NCI-H146 treated with DMSO at 0.1 percent for 48 hours (cell line): ENCODE measurements at regions not wholly inside any gene's neighbourhood (a gene's known extent, or its start where the extent isn't known, plus 50 kb on each side); places are given as distances from the start of the nearest gene placed in this dataset.
"Not testable (repeated sequence)": the region's sequence is repeated elsewhere in the genome, so short reads cannot be mapped to it uniquely, and the experiment has no call there.

Experiments used
- DNase-seq: peaks from one replicate; lab custom pipeline; 2025; ENCODE audit not compliant: unreplicated experiment; lab: John Stamatoyannopoulos, UW

GRCh38 chr2:17460371-17461086, 57.7 kb downstream of the RAD51AP2 start:
- DNase-seq = no peak

- no peak for DNase-seq
Observed at GRCh38 chr2:17455343-17455742, 62.9 kb downstream of the RAD51AP2 start.

DNA sequence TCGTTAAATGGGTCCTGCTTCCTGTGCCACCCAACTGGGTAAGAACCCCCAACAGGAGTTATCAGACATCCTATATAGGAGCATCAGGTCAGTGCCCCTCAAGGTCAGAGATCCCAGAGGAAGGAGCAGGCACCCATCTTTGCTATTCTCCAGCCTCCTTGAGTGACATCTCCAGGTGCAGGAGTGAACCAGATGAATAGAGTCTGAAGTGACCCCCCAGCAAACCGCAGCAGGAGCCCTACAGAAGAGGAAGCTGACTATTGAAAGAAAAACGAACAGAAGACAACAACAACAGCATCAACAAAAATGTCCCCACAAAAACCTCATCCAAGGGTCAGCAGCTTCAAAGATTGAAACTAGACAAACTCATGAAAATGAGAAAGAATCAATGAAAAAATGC, 72.0 kb downstream of the RAD51AP2 start:
- DNase-seq = not testable (repeated sequence)

GRCh38 chr2:17445744-17446143, 72.5 kb downstream of the RAD51AP2 start:
- DNase-seq = no peak

- no peak for DNase-seq
Observed at GRCh38 chr2:17442334-17442733, 75.9 kb downstream of the RAD51AP2 start.

DNA sequence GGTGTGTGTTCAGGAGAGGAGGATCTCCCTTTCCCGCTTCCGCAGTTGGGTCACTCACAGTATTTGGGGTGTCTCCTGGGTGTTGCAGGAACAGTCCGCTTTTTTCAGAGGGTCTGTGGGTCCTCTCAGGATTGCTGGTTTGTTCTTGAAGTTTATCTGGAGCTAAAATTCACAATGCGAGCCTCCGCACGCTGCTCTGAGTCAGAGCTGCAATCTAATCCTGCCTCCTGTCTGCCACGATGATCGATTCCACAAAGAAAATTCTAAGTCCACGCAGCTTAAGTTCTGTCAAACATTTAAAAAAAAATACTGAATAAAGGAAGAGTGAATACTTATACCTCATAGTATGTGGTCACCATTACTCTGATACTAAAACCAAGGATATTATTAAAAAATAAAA, 76.5 kb downstream of the RAD51AP2 start:
- peak; percentile 1 for DNase-seq

GRCh38 chr2:17441055-17441771, 77.0 kb downstream of the RAD51AP2 start:
- DNase-seq = peak; percentile 27

DNA sequence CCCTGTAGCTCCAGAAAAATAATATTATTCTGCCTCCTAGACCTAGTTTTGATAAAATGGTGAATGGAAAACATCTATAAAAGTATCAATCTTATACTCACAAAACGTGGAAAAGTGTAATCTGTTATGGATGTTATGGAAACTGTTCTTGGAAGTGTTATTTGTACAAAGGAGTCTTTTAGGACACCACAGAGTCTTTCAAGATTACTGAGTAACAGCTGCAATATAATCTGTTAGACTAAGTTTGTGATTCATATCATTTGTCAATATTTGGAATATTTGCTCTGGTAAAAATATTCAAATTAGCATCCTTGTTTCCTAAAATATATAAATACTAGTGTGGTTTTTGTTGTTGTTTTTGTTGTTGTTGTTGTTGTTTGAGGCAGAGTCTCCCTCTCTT, 87.9 kb downstream of the RAD51AP2 start:
- no peak for DNase-seq

- DNase-seq = no peak
Observed at GRCh38 chr2:17429130-17429529, 89.1 kb downstream of the RAD51AP2 start.

DNA sequence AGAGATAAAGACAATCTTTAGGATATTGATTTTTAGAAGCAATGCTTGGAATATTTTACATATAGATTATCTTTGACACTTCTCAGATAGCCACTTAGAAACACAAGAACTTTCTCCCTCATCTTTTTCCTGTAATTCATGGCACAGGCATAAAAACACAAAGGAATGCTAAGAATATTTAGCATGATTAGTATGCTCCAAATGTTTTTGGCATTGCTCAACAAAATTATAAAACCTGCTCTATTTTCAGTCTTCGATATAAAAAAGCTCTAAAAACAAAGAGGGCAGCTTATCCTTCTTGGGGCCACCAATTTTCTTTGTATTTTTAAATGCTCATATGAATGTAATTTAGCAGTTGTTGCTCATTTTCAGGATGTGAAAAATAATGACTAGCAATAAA, 90.8 kb downstream of the RAD51AP2 start:
- DNase-seq = no peak

DNA sequence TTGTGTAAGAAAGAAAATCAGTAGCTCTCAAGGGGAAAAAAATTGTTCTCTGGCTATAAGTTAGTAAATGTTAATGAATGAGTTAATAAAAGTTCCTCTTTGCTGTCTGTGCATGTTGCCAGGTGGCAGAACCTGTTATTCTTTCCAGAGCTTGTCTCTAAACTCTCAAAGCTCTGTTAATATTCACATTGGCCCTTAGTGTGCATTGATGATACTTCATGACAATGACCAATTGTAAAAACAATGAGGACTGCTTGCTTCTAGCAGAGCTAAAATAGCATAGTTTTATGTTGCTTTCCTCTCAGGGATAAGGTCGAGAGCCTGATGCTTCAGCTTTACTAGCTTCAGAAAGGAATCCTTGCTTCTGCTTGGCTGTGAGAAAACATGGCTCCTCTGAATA, 91.5 kb downstream of the RAD51AP2 start:
- DNase-seq = no peak

DNA sequence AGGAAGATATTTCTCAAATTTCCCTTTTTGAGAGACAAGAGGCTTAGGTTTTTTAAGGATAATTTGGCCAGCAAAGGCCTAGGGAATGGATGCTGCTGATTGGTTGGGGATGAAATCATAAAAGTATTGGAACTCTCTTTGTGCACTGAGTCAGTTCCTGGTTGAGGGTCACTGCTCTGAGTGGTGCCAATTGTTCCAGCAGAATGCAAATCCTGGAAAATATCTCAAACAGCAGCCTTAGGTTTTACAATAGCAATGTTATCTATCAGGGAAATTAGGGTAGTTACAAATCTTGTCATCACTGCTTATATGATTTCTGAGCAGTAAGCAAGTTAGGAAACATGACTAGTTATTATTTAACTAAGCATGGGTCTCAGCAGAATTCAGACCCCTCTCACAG, 96.2 kb downstream of the RAD51AP2 start:
- no peak for DNase-seq

DNA sequence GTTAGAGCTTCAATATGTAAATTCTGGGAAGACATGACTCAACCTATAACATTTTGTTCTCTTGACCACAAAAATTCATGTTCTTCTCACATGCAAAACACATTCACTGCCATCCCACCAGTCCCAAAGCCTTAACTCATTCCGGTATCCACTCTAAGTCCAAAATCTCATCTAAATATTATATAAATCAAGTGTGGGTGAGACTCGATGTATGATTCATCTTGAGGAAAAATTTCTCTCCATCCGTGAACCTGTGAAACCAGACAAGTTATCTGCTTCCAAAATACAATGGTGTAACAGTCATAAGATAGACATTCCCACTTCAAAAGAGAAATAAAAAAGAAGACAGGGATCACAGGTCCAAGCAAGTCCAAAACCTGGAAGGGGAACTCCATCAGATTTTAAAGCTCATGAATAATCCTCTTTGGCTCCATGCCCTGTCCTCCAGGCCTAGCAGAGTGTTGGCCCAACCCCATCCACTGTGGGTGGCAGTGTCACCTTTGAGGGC, 101.3 kb downstream of the RAD51AP2 start:
- DNase-seq = no peak

GRCh38 chr2:17413036-17413435, 105.2 kb downstream of the RAD51AP2 start:
- no peak for DNase-seq

DNA sequence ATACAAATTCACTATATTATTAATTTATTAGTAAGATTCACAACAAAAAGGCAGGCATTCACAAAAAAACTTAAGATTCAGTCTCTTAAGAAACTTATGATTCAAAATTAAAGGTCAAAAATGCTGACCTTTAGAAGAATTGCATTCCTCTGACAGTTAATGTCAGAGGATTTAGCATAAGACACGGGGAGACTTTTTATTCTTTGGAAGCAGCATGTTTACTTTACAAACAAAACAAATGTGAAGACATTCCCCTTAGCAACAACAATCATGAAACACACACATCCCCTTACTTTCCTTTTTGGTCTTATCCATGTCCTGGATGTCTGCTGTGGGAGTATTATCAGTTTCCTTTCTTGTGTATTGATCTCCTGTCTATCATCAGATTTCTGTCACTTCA, 117.1 kb downstream of the RAD51AP2 start:
- DNase-seq = no peak

GRCh38 chr2:17398770-17399169, 119.5 kb downstream of the RAD51AP2 start:
- DNase-seq = no peak

- no peak for DNase-seq
Observed at GRCh38 chr2:17388798-17389197, 129.4 kb downstream of the RAD51AP2 start.

DNA sequence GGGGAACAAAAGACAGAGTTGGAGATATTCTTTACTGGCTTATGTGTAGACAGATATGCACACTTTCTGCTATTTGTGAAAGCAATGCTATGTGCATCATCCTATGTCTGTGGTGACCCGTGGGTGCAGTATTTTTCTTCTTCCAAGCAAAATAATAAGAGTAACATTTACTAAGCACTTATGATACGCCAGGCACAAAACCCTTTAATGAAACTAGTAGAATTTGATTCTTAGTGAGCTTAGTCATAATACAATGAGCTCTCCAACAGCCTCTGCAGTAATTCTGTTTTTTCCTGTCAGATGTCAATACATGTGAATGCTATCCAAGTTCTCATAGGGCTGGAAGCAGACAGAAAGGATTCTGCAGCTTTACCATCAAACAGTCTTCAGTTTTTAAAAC, 130.6 kb downstream of the RAD51AP2 start:
- DNase-seq = no peak

DNA sequence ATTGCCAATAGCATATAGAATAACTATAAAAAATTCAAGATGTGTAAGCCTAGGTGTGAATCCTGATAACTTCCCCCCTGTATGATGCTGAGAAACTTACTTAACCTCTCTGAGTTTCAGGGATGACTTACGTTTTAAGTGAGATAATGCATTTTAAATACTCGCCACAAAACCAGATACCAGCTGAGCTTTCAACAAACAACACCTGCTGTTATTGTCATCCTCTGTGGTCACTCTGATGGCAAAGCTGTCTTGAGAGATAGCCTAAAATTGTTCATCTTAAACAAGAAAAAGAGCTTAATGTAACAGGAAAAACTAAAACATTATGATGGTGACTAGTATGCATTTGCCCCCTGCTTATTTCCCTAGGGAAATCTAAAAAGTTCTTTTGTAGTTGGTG, 131.5 kb downstream of the RAD51AP2 start:
- DNase-seq = no peak

DNA sequence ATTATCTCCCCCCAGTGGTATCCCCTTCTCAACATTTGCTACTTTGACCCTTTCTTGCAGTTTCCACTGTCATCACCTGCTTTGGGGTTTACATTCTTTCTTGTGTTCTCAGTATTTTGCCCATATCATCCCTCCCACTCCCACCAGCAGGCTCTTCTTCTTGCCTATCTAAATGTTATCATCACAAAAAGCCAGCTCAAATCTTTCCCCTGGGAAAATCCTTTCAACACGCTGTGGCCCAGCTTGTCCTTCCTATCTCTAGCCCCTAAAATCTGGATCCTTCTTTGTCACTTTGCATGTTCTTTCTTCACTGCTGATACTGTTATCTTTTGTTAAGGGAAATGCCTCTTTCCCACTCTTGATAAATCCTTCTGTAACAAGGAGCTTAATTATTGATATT, 138.2 kb downstream of the RAD51AP2 start:
- no peak for DNase-seq

GRCh38 chr2:17375262-17375661, 143.0 kb downstream of the RAD51AP2 start:
- no peak for DNase-seq

DNA sequence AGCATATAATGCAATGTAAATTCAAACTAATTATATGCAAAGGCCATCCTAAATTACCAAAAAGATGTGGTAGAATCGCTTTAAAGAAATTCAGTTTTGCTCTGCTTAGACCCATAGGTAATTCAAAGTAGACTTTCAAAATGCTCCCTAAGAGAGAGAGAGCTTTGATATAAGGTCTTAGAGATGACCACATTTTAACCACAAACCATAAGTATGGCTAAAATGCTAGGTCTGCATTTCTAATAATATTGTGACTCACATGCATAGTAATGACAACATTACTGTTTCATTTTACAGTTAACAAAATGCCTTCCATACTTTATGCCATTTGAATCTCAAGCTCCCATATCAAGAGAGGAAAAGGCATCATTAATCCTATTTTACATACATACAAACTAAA, 144.5 kb downstream of the RAD51AP2 start:
- DNase-seq = no peak

DNA sequence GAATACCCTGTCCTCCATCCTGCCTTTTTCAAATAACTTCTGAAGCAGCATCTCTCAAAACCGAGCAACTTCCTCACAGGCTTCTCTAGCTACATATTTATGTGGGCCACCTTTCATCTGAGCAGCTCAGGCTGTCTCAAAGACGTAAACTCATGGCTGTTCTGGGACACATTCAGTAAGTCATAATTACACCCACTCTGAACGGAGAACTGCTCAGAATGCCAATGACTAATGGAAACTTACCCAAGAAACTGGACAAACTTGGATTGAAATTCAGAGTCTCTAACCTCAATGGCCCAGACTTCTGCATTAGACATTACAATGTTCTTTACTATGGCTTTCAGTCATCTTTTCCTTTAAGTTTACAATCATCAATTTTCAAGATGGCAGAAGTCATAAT, 145.2 kb downstream of the RAD51AP2 start:
- no peak for DNase-seq
